Left renal cortex interstitium (tissue), 4 donors: ENCODE measurements at regions not wholly inside any gene's neighbourhood (a gene's known extent, or its start where the extent isn't known, plus 50 kb on each side); places are given as distances from the start of the nearest gene placed in this dataset.

Experiments
- DNase-seq, 4 donors: peaks; one replicate each; pipeline ENCODE4 v3.0.0-alpha.2; 2013; ENCODE audit warnings: low read depth in 4 of 4, low spot score in 2 of 4, missing footprints in 1 of 4

DNA sequence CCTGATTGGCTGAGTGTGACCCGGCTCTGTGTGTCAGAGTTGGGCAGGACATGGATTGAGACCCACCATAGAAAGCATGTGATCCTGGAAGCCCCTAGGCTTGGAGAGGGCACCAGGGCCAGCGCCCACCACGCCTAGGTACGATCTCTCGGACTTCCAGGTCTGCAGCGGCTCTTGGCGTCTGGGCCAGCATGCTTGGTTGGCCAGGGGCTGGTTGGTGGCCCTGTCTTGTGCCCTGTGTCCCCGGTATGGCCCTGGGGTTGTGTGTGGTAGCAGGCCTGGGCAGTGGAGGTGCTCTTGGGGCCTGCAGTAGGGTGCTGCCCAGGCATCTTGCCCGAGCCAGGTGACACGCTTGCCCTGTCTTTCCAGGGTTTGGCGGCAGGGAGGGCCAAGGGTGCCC is 210.6 kb downstream of the UBE3A start:
- no peak for DNase-seq

DNA sequence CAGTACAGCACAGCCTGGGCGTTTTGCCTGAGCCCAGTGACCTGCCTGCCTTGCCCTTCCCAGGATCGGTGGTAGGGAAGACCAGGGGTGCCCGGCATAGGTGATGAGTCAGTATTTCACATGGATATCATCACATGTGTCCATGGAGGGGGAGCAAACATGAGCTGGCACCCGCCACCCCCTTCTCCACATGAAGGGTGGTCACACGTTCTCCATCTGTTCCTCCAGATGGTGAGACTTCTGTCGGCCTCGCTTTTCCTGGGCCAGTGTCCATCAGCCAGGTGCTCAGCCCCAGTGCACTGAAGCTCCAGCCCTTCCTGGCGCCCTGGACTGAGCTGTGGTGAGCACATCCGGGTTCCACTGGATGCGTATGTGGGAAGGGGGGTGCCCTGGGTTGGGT is 208.4 kb downstream of the UBE3A start:
- DNase-seq, result no peak

DNA sequence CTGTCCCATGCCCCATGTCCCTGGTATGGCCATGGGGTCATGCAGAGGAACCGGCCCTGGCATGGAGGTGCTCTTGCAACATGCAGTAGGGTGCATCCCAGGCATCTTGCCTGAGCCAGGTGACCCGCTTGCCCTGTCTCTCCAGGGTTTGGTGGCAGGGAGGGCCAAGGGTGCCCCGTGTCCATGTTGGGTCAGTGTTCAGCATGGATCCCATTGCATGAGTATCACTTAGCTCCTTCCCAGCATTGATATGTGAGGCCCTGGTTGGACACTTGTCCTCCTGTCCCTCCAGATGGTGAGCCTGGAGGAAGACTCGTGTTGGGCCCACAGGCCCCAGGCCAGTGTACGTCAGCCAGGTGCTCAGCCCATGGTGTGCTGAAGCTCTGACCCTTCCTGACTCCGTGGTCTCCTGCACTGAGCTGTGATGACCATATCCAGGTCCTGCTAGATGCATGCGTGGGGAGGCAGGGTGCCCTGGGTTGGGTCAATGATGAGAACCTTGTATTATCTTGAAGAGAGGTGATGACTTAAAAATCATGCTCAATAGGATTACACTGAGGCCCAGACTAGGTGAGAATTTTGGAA is 205.0 kb downstream of the UBE3A start:
- no peak for DNase-seq

DNA sequence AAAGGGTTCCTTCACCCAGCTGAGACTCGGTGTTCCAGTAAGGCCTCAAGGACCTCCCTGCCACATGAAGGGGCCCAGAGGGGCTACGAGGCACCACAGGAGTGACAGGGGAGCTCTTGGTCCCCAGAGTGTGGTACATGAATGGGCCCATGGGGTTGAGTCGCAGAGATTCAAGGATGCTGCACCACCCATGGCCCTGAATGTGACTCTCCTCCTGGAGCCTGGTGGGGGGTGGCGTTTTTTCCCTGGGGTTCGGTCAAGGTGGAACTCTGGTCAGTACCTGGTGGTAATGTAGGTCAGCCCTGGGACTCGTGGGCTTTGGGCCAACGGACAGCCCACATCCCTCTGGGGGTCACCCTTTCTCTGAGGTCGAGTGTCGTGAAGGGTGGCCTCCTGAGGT is 204.0 kb downstream of the UBE3A start:
- DNase-seq, result no peak

DNA sequence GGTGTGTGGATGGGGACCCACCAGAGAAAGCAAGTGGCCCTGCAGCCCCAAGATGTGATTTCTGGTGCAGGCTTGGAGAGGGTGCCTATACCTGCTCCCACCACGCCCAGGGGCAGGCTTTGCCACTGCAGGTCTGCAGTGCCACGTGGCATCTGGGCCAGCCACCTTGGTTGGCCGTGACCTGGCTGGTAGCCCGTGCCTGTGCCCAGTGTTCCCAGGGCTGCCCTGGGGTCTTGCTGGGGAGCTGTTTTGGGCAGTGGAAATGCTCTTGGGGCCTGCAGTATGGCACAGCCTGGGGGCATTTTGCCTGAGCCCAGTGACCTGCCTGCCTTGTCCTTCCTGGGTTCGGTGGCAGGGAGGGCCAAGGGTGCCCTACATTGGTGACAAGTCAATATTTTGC is 203.4 kb downstream of the UBE3A start:
- DNase-seq, result no peak

DNA sequence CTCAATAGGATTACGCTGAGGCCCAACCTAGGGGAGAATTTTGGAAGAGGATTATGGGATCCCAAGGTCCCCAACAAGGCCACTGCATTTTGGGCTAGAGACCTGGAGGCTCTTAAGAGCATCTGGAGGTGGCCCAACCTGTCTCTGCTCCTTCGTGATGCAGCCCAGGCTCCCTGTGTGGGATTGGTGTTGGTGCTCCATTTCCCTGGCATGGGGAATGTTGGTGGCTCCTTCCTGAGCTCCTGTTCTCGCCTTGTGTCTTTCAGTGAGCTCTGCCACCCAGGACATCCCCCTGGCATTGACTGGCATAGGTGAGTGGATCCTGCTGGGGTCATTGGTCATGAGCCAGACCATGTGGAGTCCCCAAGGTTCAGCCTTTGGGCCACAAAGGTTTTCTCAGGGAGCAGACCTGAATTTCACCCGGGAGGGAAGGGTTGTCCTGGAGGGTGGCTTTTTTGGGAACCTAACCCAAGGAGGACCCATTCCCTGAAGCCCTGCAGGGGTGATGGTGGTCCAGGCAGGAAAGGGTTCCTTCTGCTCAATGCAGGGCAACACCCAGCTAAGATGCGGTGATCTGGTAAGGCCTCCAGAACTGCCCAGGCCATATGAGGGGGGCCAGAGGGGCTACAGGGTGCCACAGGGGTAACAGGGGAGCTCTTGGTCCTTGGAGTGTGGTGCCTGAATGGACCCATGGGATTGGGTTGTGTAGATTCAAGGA is 202.5 kb downstream of the UBE3A start:
- no peak for DNase-seq

DNA sequence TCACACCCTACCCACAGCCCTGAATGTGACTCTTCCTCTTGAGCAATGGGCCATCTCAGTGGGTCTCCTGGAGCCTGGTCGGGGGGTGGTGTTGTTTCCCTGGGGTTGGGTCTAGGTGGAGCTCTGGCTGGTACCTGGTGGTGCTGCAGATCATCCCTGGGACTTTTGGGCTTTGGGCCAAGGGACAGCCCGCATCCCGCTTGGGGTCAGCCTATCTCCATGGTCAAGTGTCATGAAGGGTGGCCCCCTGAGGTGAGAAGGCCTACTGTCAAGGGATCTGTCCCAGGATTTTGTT is 202.0 kb downstream of the UBE3A start:
- DNase-seq, result no peak

DNA sequence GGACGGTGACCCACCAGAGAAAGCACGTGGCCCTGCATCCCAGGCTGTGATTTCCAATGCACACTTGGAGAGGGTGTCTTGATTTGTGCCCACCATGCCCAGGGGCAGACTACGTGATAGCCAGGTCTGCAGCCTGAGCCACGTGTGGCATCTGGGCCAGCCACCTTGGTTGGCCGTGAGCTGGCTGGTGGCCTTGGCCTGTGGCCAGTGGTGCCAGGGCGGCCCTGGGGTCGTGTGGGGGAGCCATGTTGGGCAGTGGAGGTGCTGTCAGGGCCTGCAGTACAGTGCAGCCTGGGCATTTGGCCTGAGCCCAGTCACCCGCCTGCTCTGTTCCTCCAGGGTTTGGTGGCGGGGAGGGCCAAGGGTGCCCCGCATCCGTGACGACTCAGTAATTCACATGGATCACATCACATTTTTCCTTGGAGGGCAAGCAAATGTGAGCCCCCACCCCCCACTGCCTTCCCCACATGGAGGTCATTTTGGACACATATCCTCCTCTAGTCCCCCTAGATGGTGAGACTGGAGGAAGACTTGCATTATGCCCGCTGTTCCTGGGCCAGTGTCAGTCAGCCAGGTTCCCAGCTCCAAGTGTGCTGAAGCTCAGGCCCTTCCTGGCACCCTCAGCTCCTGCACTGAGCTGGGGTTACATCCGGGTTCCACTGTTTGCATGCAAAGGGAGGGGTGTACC is 201.4 kb downstream of the UBE3A start:
- DNase-seq, result no peak

DNA sequence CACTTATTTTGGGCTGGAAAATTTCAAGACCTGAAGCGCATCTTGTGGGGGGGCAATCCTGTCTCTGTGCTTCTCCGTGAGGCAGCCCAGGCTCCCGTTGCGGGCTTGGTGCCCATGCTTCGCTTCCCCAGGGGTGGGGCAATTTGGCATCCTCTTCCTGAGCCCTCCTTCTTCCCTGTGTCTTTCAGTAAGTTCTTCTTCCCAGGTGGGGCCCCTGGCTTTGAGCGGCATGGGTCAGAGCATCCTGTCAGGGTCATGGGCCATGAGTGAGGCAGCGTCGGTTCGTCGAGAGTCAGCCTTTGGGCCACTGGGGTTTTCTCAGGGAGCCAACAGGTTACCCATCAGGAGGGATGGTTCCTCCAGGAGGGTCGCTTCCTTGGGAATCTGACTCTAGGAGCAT is 200.7 kb downstream of the UBE3A start:
- DNase-seq, result no peak

DNA sequence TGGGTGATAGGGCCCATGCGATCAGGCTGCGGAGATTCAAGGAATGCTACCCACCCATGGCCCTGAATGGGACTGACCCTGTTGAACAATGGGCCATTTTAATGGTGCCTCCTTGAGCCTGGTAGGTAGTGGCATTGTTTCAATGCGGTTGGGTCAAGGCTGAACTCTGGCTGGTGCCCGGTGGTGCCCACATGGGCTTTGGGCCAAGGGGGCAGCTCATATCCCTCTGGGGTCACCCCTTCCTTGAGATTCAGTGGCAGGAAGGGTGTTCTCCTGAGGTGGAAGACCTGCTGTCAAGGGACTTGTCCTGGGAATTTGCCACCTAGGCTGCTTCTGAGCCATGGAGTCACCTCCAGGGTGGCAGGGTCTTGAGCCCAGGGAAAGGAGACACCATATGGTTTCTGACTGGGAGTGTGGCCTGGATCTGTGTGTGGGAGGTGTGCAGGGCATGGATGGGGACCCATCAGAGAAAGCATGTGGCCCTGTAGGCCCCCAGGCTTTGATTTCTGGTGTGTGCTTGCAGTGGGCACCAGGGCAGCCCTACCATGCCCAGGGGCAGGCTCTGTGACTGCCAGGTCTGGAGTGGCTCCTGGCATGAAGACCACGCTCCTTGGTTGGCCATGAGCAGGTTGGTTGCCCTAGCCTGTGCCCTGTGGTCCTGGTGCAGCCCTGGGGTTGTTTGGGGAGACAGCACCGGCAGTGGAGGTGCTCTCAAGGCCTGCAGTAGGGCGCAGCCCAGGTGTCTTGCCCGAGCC is 199.9 kb downstream of the UBE3A start:
- DNase-seq, result no peak

DNA sequence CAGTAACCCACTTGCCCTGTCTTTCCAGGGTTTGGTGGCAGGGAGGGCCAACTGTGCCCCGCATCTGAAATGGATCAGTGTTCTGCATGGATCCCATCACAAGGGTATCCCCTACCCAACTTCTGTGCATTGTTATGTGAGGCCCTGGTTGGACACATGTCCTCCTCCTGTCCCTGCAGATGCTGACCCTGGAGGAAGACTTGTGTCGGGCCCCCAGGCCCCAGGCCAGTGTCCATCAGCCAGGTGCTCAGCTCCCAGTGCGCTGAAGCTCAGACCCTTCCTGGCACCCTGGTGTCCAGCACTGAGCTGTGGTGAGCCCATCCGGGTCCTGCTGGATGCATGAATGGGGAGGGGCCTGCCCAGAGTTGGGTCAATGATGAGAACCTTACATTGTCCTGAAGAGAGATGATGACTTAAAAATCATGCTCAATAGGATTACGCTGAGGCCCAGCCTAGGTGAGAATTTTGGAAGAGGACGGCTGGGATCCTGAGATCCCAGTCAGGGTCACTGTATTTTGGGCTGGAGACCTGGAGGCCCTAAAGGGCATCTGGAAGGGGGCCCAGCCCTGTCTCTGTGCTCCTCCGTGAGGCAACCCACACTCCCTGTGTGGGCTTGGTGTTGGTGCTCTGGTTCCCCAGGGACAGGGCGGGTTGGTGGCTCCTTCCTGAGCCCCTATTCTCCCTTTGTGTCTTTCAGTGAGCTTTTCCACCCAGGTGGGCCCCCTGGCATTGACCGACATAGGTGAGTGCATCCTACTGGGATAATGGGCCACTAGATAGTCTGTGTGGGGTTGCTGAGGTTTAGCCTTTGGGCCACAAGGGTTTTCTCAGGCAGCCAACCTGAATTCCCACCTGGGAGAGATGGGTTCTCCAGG is 199.1 kb downstream of the UBE3A start:
- DNase-seq, result no peak

DNA sequence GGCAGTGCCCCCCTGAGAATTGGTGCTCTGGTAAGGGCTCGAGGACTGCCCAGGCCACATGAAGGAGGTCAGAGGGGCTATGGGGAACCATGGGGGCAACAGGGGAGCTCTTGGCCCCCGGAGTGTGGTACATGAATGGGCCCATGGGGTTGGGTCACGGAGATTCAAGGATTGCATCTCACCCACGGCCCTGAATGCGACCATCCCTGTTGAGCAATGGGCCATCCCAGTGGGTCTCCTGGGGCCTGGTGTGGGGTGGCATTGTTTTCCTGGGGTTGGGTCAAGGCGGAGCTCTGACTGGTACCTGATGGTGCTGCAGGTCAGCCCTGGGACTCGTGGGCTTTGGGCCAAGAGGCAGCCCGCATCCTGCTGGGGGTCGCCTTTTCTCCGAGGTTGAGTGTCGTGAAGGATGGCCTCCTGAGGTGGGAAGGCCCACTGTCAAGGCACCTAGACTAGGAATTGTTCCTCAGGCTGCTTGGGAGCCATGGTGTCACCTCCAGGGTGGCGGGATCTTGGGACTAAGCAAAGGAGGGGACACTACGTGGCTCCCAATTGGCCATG is 198.3 kb downstream of the UBE3A start:
- no peak for DNase-seq

DNA sequence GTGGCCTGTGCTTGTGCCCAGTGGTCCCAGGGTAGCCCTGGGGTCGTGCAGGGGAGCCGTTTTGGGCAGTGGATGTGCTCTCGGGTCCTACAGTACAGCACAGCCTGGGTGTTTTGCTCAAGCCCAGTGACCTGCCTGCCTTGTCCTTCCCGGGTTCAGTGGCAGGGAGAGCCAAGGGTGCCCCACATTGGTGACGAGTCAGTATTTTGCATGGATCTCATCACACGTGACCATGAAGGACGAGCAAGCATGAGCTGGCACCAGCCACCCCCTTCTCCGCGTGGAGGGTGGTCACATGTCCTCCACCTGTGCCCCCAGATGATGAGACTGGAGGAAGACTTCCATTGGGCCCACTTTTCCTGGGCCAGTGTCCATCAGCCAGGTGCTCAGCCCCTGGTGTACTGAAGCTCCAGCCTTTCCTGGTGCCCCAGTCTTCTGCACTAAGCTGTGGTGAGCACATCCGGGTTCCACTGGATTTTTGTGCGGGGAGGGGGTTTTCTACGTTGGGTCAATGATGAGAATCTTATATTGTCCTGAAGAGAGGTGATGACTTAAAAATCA is 197.5 kb downstream of the UBE3A start:
- no peak for DNase-seq

DNA sequence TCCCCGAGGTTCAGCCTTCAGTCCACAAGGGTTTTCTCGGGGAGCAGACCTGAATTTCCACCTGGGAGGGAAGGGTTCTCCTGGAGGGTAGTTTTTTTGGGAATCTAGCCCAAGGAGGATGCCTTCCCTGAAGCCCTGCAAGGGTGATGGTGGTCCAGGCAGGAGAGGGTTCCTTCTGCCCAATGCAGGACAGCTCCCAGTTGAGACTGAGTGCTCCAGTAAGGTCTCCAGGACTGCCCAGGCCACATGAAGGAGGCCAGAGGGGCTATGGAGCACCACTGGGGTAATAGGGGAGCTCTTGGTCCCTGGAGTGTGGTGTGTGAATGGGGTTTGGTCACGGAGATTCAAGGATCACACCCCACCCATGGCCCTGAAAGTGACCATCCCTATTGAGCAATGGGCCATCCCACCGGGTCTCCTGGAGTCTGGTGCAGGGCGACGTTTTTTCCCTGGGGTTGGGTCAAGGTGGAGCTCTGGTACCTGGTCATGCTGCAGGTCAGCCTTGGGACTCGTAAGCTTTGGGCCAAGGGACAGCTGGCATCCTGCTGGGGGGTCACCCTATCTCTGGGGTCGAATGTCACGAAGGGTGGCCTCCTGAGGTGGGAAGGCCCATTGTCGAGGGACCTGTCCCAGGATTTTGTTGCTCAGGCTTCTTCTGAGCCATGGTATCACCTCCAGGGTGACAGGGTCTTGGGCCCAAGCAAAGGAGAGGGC is 196.5 kb downstream of the UBE3A start:
- DNase-seq, result no peak

DNA sequence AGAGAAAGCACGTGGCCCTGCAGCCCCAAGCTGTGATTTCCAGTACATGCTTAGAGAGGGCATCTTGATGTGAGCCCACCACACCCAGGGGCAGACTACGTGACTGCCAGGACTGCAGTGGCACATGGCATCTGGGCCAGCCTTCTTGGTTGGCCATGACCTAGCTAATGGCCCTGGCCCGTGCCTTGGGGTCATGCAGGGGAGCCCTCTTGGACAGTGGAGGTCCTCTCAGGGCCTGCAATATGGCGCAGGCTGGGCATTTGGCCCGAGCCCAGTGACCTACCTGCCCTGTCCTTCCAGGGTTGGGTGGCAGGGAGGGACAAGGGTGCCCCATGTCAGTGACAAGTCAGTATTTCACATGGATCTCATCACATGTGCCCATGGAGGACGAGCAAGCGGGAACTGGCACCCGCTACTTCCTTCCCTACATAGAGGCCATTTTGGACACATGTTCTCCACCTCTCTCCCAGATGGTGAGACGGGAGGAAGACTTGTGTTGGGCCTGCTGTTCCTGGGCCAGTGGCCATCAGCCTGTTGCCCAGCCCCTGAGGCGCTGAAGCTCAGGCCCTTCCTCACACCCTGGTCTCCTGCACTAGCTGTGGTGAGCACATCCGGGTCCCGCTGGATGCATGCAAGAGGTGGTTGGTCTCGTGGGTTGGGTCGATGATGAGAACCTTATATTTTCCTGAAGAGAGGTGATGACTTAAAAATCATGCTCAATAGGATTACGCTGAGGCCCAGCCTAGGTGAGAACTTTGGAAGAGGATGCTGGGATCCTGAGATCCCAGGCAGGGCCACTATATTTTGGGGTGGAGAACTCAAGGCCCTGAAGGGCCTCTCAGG is 195.6 kb downstream of the UBE3A start:
- DNase-seq, result no peak

DNA sequence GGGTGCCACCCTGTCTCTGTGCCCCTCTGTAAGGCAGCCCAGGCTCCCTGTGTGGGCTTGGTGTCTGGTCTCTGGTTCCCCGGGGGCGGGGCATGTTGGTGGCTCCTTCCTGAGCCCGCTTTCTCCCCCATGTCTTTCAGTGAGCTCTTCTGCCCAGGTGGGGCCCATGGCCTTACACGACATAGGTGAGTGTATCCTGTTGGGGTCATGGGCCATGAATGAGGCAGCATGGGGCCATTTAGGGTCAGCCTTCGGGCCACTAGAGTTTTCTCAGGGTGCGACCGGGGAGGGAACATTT is 195.1 kb downstream of the UBE3A start:
- DNase-seq, result no peak

DNA sequence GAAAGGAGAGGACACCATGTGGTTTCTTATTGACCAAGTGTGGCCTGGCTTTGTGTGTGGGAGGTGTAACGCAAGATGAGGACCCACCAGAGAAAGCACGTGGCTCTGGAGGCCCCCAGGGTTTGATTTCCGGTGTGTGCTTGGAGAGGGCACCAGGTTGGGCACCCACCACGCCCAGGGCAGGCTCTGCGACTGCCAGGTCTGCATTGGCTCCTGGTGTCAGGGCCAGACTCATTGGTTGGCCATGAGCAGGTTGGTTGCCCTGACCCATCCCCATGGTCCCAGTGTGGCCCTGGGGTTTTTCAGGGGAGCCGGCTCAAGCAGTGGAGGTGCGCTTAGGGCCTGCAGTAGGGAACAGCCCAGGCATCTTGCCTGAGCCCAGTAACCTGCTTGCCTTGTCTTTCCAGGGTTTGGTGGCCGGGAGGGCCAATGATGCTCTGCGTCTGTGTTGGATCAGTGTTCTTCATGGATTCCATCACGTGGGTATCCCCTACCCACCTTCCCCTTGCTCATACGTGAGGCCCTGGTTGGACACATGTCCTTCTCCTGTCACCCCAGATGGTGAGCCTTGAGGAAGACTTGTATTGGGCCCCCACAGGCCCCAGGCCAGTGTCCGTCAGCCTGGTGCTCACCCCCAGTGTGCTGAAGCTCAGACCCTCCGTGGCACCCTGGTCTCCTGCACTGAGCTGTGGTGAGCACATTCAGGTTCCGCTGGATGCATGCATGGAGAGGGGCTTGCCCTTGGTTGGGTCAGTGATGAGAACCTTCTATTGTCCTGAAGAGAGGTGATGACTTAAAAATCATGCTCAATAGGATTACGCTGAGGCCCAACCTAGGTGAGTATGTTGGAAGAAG is 193.9 kb downstream of the UBE3A start:
- no peak for DNase-seq
